H7 (cell line): ENCODE measurements at regions not wholly inside any gene's neighbourhood (a gene's known extent, or its start where the extent isn't known, plus 50 kb on each side); places are given as distances from the start of the nearest gene placed in this dataset.

Source experiments
- DNase-seq: peaks from one replicate; pipeline ENCODE4 v3.0.0; 2012
- H3K27me3 ChIP-seq: 2 replicates; pipeline ENCODE4 v1.6.0; 2011; ENCODE audit warnings: mild to moderate bottlenecking, low read length; ENCODE audit not compliant: control insufficient read depth, insufficient read depth
- H3K36me3 ChIP-seq: replicated peaks from 2 replicates; pipeline ENCODE4 v1.5.1; 2011; ENCODE audit warnings: low read length; ENCODE audit not compliant: control insufficient read depth, insufficient read depth
- H3K4me3 ChIP-seq: 2 replicates; pipeline ENCODE4 v1.5.1; 2011; ENCODE audit warnings: low read depth, mild to moderate bottlenecking, control low read depth, low read length, moderate library complexity; ENCODE audit not compliant: insufficient read depth

DNA sequence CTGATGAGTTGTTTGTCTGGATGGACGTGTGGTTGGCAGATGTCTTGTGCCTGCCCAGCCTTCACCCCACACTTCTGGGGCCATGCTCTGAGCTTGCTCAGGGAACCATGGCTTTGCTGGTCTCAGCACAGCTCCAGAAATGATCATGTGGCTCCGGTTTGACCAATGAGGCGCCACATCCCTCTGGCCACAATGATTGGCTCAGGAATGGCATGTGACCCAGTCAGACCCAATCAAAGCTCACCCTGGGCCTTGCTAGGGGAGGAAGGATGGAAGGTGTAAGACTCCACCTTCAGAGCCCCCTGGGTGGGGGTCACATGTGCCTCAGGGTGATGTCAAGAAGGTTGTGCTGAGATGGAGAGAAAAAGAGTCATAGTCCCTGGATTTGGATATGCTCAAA is 281.6 kb upstream of the SULF2 start:
- DNase-seq: no peak
- no peak overlapping the region for H3K4me3 ChIP-seq
- no peaks in the 10 kb centered on the region for H3K27me3 ChIP-seq

DNA sequence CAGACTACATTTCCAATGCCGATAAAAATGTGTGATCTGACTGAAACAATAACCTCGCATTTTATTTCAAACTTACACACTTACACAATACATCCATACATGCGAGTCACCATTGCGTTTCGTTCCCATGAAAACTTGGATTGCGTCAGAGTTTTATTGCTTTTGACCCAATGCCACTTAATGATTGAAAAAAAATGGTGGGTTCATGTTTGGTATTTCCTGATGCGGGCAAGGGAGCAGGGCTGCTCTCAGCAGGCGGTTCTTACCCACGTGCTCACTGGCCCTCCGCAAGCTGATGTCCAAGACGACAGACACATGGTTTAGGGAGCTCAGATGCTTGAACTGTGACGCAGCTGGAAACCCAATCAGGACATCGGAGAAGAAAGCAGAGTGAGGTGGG is 281.0 kb upstream of the SULF2 start:
- H3K27me3 ChIP-seq: no peaks in the 10 kb centered on the region
- DNase-seq: no peak
- no peaks in the 10 kb centered on the region for H3K36me3 ChIP-seq
- H3K4me3 ChIP-seq: no peak overlapping the region

More for the DNA sequence above, 281.6 kb upstream of the SULF2 start:
- no peaks in the 10 kb centered on the region for H3K36me3 ChIP-seq

DNA sequence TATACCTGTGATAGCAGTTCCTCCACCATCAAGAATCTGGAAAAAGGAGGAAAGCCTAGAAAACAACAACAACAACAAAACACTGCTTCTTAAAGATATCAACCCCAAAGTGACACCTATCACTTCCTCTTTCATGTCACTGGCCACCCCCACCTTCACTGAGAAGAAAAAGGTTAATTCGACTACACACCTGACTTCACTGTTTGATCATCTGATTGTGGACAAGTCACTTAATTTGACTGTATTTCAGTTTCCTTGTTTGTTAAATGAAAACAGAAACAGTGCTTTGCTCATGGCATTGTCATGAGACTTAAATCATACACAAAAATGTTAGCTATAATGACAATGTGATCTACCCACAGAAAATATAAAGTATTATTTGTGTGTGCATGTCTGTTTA is 280.6 kb upstream of the SULF2 start:
- no peaks in the 10 kb centered on the region for H3K27me3 ChIP-seq
- no peak for DNase-seq
- no peak overlapping the region for H3K4me3 ChIP-seq
- no peaks in the 10 kb centered on the region for H3K36me3 ChIP-seq

DNA sequence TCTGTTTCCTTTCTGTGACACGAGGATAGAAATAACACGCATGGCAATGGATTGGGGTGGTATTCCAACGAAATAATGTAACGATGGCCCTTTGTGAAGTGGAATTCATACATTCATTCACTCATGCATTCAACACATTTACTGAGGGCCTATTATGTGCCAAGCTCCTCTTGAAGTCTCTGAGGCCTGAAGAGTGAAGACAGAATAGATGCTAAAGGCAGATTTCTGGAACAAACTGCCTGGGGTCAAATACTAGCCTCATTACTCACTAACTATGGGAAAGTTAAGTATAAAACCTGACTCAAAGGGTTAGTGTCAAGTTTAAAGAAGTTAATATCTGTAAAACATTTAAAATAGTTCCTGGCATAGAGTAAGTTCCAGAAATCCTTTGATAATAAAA is 279.6 kb upstream of the SULF2 start:
- Histone ChIP-seq H3K27me3 (no peaks in the 10 kb centered on the region), H3K36me3 (no peaks in the 10 kb centered on the region), H3K4me3 (no peak overlapping the region)
- DNase-seq: no peak

DNA sequence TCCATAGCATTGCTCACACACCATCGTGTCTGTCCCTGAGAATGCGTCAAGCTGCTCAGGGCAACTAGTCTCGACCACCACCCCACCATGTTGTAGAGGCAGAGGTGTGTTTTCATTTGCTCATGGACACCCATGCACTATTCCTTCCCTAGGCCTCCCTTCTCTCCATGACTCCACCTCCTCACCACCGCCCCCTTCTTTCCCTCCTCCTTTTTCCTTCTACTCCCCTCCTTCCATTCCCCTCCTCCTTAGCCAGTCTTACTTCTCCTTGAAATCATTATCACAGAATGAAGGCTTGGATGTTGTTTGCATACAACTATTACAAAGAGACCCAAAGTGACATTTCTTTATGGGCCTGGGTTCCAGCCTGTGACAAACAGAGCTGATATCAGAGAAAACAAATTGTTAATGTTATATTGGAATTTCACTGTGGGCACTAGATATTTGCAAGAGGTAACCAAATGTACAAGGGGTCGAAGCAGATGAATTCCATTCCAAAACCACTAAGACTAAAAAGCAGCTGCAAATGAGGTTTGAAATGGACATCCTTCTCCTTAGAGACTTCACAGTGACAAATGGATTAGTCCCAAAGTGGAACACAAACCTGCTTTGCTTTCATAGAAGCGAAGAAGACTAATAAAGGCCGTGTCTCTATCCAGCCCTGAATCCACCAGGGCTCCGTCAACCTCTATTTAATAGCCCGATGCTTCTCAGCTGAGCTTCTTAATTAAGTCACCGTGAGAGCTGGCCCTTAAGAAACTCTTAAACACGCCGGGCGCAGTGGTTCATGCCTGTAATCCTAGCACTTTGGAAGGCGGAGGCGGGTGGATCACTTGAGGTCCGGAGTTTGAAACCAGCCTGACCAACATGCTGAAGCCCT is 275.8 kb upstream of the SULF2 start:
- no peak overlapping the region for H3K4me3 ChIP-seq
- DNase-seq: no peak
- no peaks in the 10 kb centered on the region for H3K27me3 ChIP-seq
- H3K36me3 ChIP-seq: no peaks in the 10 kb centered on the region

DNA sequence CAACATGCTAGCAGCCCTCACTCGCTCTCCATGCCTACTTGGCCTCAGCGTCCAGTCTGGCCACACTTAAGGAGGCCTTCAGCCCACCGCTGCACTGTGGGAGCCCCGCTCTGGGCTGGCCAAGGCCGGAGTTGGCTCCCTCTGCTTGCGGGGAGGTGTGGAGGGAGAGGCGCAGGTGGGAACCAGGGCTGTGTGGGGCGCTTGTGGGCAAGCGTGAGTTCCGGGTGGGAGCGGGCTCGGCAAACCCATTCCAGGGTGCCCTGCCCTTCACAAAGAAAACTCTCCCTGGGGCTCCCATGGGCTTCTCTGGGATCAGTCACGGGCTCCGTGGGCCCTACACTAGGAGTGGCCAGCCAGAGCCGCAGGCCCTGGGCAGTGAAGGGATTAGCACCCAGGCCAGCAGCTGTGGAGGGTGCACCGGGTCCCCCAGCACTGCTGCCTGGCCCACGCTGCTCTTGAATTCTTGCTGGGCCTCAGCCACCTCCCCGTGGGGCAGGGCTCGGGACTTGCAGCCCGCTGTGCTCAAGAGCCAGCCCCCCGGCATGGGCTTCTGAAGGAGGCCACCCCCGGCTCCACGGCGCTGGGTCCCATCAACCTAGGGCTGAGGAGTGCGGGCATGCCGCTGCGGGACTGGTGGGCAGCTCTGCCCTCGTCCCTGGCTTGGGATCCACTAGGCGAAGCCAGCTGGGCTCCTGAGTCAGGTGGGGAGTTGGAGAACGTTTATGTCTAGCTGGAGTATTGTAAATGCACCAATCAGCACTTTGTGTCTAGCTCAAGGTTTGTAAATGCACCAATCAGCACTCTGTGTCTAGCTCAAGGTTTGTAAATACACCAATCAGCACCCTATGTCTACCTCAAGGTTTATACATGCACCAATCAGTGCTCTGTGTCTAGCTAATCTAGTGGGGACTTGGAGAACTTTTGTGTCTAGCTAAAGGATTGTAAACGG is 273.6 kb upstream of the SULF2 start:
- Histone ChIP-seq H3K4me3 (no peak overlapping the region), H3K36me3 (no peaks in the 10 kb centered on the region), H3K27me3 (no peaks in the 10 kb centered on the region)
- DNase-seq: no peak

DNA sequence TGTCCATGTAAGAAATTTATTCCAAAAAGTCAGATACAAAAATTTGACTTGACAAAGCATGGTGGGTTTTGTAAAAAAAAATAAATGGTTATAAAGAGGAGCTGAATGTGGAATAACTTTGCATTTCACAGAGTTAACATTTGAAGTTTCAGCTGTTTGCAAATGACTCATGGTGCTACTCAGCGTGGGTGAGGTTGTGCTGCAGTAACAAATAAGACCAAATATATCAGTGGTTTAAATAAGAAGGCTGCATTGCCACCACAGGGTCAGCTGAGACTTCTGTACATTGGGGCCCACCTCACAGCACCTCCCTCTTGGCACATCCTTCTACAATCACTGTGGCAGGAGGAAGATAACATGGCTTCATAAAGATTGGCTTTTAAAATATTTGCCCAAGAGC is 272.5 kb upstream of the SULF2 start:
- H3K36me3 ChIP-seq: no peaks in the 10 kb centered on the region
- no peak overlapping the region for H3K4me3 ChIP-seq
- H3K27me3 ChIP-seq: no peaks in the 10 kb centered on the region

DNA sequence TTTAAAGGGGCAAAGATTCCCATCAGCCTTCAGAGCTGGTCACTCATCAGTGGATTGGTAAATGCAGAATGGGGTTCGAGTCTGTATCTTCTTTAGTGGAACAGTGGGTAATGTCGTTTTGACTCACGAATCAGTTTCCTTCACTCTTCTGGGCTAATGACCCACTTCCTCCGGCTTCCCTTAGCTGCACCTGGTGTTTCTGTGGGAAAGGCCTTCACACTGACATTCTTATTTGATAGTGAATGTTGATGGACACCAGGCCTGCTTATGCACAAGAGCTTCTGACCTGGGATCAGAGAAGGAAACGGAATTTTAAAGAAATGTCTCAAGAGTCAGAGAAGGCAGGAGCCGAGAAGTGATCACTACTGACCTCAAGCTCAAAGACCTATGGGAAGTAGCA is 272.0 kb upstream of the SULF2 start:
- no peaks in the 10 kb centered on the region for H3K36me3 ChIP-seq
- no peak overlapping the region for H3K4me3 ChIP-seq
- DNase-seq: no peak
- no peaks in the 10 kb centered on the region for H3K27me3 ChIP-seq

More for the DNA sequence above, 272.5 kb upstream of the SULF2 start:
- DNase-seq: no peak

DNA sequence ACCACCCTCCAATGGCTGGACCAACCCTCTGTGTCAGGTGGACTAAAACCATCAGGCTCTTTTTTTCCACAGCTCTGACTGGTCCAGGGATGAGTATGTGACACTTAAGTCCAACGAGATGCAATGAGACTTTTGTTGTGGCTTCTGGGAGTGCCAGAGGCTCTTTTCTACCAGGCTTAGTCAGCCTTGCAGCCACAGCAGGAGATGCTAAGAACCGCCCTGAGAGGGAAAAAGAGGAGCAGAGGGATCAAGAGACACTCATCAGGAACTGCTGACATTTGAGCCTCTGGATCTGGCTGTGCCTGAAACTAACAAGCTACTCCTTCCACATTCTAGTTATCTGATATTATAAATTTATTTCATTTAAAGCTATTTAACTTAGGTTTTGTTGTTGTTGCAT is 270.9 kb upstream of the SULF2 start:
- Histone ChIP-seq H3K36me3 (no peaks in the 10 kb centered on the region), H3K4me3 (no peak overlapping the region), H3K27me3 (no peaks in the 10 kb centered on the region)
- DNase-seq: no peak

DNA sequence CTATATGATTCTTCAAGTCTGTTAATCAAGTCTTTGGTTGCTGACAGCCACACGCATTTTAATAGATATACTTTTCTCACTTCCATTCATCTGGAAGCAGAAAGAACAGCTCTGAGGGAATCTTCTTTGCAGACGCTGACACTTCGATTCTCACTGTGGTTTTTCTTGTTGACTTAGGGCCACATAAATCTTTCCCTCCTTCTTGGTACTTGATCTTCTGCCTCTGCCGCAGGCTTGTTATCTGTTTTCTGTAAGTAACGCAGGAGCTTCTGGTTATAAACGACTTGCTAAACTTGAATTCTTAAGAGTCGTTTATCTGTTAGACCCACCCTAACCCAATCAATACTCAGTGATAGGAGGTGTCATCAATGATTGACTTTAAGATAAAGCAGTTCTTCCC is 268.8 kb upstream of the SULF2 start:
- Histone ChIP-seq H3K27me3 (no peaks in the 10 kb centered on the region), H3K4me3 (no peak overlapping the region), H3K36me3 (no peaks in the 10 kb centered on the region)
- DNase-seq: no peak

DNA sequence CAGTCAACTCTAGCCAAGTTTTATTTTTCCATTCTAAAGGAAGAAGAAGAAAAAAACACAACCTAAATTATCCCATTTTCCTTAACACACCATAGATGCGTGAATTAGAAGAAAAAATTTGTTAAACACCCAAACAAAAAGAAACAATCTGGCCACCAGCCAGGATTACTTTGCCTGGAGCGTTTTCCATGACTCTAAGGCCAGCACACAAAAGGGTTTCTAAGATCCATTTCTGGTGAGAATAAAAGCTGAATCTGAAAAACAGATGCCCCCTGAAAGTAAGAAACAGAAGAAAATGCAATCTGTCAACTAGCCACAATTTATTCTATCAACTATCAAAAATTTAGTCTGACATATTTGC is 267.2 kb upstream of the SULF2 start:
- DNase-seq: no peak
- Histone ChIP-seq H3K27me3 (no peaks in the 10 kb centered on the region), H3K36me3 (no peaks in the 10 kb centered on the region), H3K4me3 (no peak overlapping the region)

DNA sequence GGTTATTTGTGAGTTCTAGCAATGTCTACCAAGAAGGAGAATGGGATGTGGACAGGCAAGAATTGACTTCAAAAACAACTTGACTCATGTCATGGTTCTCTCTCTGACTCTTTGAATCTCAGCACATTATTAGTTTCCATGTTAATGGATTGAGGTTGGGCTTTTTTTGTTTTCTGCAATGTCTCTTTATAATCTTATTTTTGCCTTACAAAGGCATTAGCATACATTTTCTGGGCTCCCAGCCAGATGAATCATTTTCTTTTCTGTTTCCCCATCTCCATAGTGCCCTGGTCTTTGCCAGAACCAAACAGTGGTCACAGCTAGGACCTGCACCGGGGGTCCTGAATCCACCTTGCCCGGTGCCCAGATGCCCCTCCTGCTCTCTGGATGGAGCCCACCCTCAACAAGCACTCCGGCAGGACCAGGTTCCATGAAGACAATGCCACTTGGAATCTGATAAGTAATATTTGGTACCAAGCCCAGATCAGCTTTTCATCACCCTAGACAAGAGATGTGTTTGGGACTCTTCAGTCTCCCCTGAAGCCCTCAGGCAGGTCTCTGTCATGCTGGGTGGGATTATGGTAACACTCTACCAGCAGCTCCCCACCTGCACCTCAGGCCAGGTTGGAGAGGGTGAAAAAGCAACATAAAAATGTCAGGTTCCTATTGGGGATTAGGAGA is 266.7 kb upstream of the SULF2 start:
- no peak for DNase-seq
- no peak overlapping the region for H3K4me3 ChIP-seq
- H3K27me3 ChIP-seq: no peaks in the 10 kb centered on the region
- no peaks in the 10 kb centered on the region for H3K36me3 ChIP-seq

DNA sequence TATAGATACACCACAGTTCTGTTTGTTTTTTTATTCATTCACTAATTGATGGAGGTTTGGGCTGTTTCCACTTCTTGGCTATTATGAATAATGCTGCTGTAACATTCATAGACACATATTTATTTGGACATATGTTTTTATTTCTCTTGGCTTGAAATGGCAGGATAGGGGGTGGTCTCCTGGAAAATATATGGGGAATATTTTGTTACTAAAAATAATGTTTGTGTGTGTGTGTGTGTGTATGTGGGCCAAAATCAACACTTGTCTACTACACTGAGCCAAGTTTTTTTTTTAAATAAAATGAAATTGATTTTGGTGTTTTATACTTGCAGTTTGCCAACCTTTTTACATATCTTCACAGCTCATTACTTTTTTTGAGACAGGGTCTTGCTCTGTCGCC is 264.4 kb upstream of the SULF2 start:
- Histone ChIP-seq H3K27me3 (no peaks in the 10 kb centered on the region), H3K36me3 (no peaks in the 10 kb centered on the region), H3K4me3 (no peak overlapping the region)
- DNase-seq: no peak

DNA sequence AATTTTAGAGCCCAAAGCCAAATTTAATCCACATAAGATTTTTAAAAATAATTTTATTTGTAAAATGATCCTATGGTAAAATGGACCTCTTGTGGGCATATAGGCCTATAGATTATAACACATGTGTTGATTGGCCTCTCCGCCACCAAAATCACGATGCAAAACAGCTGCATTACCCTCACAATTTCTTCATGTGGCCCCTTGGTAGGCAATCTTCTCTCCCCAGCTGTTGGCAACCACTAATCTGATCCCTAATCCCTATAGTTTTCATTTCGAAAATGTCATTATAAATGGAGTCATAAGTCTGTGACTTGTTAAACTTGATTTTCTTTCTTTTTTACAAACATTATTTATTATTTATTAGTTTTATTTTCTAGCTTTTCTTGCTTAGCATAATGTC is 263.9 kb upstream of the SULF2 start:
- H3K4me3 ChIP-seq: no peak overlapping the region
- no peak for DNase-seq
- no peaks in the 10 kb centered on the region for H3K36me3 ChIP-seq

More for the DNA sequence above, 263.9 kb upstream of the SULF2 start:
- H3K27me3 ChIP-seq: no peaks in the 10 kb centered on the region
